ENCODE measurements at regions not wholly inside any gene's neighbourhood (a gene's known extent, or its start where the extent isn't known, plus 50 kb on each side); places are given as distances from the start of the nearest gene placed in this dataset.

GRCh38 chr2:136049011-136049742, 63.8 kb upstream of the DARS1 start:
- Histone ChIP-seq H3F3A (ENCODE audit: control insufficient read depth, insufficient read depth) (no peaks in the 10 kb centered on the region), H3K4me3 (ENCODE audit: low read length) (no peak overlapping the region), H3K9me2 (replicated peaks; ENCODE audit: control insufficient read depth, low read length) (no peaks in the 10 kb centered on the region), H3K9me3 (ENCODE audit: control insufficient read depth, insufficient read depth, low read length) (no peaks in the 10 kb centered on the region), H3K27ac (ENCODE audit: low read depth, low read length) (no peak overlapping the region), H3K79me2 (ENCODE audit: control insufficient read depth, low read length) (no peaks in the 10 kb centered on the region), H4K20me1 (ENCODE audit: control insufficient read depth, insufficient read depth, low read depth, low read length) (no peaks in the 10 kb centered on the region), H3K4me2 (ENCODE audit: low read length) (no peak overlapping the region), H3K4me1 (ENCODE audit: control insufficient read depth, low read length) (peaks cover 46% of the 10 kb centered on the region), H3K36me3 (ENCODE audit: control insufficient read depth, low read length) (no peaks in the 10 kb centered on the region), H3K27me3 (ENCODE audit: control insufficient read depth, low read length) (no peaks in the 10 kb centered on the region)
- TF ChIP-seq EZH2phosphoT487 (IDR thresholded peaks at IDR 0.05; ENCODE audit: borderline replicate concordance, low read length): no peak
- no peak for TF ChIP-seq CTCF (IDR thresholded peaks at IDR 0.05; ENCODE audit: low read depth, low read length, poor library complexity, severe bottlenecking)

- Histone ChIP-seq H3K36me3 (ENCODE audit: control insufficient read depth, low read length) (no peaks in the 10 kb centered on the region), H3K27me3 (ENCODE audit: control insufficient read depth, low read length) (no peaks in the 10 kb centered on the region), H3K4me1 (ENCODE audit: control insufficient read depth, low read length) (peaks cover 20% of the 10 kb centered on the region), H3F3A (ENCODE audit: control insufficient read depth, insufficient read depth) (no peaks in the 10 kb centered on the region), H3K9me3 (ENCODE audit: control insufficient read depth, insufficient read depth, low read length) (no peaks in the 10 kb centered on the region), H3K79me2 (ENCODE audit: control insufficient read depth, low read length) (no peaks in the 10 kb centered on the region), H3K4me3 (ENCODE audit: low read length) (no peak overlapping the region), H4K20me1 (ENCODE audit: control insufficient read depth, insufficient read depth, low read depth, low read length) (no peaks in the 10 kb centered on the region), H3K9me2 (replicated peaks; ENCODE audit: control insufficient read depth, low read length) (no peaks in the 10 kb centered on the region), H3K27ac (ENCODE audit: low read depth, low read length) (no peak overlapping the region), H3K4me2 (ENCODE audit: low read length) (no peak overlapping the region)
- TF ChIP-seq CTCF (IDR thresholded peaks at IDR 0.05; ENCODE audit: low read depth, low read length, poor library complexity, severe bottlenecking) (no peak), EZH2phosphoT487 (IDR thresholded peaks at IDR 0.05; ENCODE audit: borderline replicate concordance, low read length) (no peak)
These were observed 60.6 kb upstream of the DARS1 start for GRCh38 chr2:136045835-136046570.

- Histone ChIP-seq H3K9me2 (replicated peaks; ENCODE audit: control insufficient read depth, low read length) (no peaks in the 10 kb centered on the region), H3K4me1 (ENCODE audit: control insufficient read depth, low read length) (peaks cover 14% of the 10 kb centered on the region), H3K36me3 (ENCODE audit: control insufficient read depth, low read length) (no peaks in the 10 kb centered on the region), H4K20me1 (ENCODE audit: control insufficient read depth, insufficient read depth, low read depth, low read length) (no peaks in the 10 kb centered on the region), H3F3A (ENCODE audit: control insufficient read depth, insufficient read depth) (no peaks in the 10 kb centered on the region), H3K9me3 (ENCODE audit: control insufficient read depth, insufficient read depth, low read length) (no peaks in the 10 kb centered on the region), H3K27ac (ENCODE audit: low read depth, low read length) (no peak overlapping the region), H3K79me2 (ENCODE audit: control insufficient read depth, low read length) (no peaks in the 10 kb centered on the region), H3K27me3 (ENCODE audit: control insufficient read depth, low read length) (no peaks in the 10 kb centered on the region), H3K4me3 (ENCODE audit: low read length) (no peak overlapping the region), H3K4me2 (ENCODE audit: low read length) (no peak overlapping the region)
- TF ChIP-seq CTCF (IDR thresholded peaks at IDR 0.05; ENCODE audit: low read depth, low read length, poor library complexity, severe bottlenecking) (no peak), EZH2phosphoT487 (IDR thresholded peaks at IDR 0.05; ENCODE audit: borderline replicate concordance, low read length) (no peak)
These were observed 59.9 kb upstream of the DARS1 start for GRCh38 chr2:136045344-136045743.

Data from DOHH2 (cell line).